H1 (cell line): ENCODE measurements at regions not wholly inside any gene's neighbourhood (a gene's known extent, or its start where the extent isn't known, plus 50 kb on each side); places are given as distances from the start of the nearest gene placed in this dataset.
"Not testable (repeated sequence)": the region's sequence is repeated elsewhere in the genome, so short reads cannot be mapped to it uniquely, and the experiment has no call there.

ENCODE experiments used
- CTCF ChIA-PET: fragments of 300-600 bp; sonication (Branson Sonifier 250); formaldehyde crosslinking; loops from one replicate; lab custom pipeline; 2021; ENCODE audit not compliant: partially characterized antibody; lab: Charles Lee
- POLR2A ChIA-PET: fragments of 300-600 bp; sonication (Branson Sonifier 250); formaldehyde crosslinking; loops from one replicate; lab custom pipeline; 2021; ENCODE audit warnings: inconsistent platforms; ENCODE audit not compliant: partially characterized antibody; lab: Charles Lee
- DNase-seq, 2 experiments: peaks; one replicate each; pipeline versions ENCODE4 v3.0.0 to v3.0.0-alpha.2; 2010 to 2022; ENCODE audit warnings: low spot score in 2 of 2, low read depth in 1 of 2, mixed read lengths in 1 of 2
- FAIRE-seq: peaks from 2 replicates; lab custom pipeline; 2011; peaks lifted over from hg19 to GRCh38; lab: Jason Lieb, UNC
- H2AFZ ChIP-seq: 2 replicates; pipeline ENCODE4 v1.8.1; 2012; ENCODE audit warnings: low read length, inconsistent platforms
- H2AK5ac ChIP-seq: 2 replicates; pipeline ENCODE4 v1.6.1; 2013; ENCODE audit warnings: low read depth, low read length
- H2BK120ac ChIP-seq: replicated peaks from 2 replicates; pipeline ENCODE3; 2013; ENCODE audit warnings: low read depth, low read length, inconsistent platforms
- H2BK12ac ChIP-seq: 2 replicates; pipeline ENCODE4 v1.6.1; 2013; ENCODE audit warnings: low read depth, low read length
- H2BK15ac ChIP-seq: 2 replicates; pipeline ENCODE4 v1.6.1; 2013; ENCODE audit warnings: low read length
- H2BK20ac ChIP-seq: 2 replicates; pipeline ENCODE4 v1.6.1; 2013; ENCODE audit warnings: low read length
- H2BK5ac ChIP-seq: 2 replicates; pipeline ENCODE4 v1.6.1; 2013; ENCODE audit warnings: low read depth, low read length
- H3K14ac ChIP-seq: 2 replicates; pipeline ENCODE4 v1.6.1; 2013; ENCODE audit warnings: inconsistent platforms; ENCODE audit not compliant: insufficient read length
- H3K18ac ChIP-seq: 2 replicates; pipeline ENCODE4 v1.6.1; 2013; ENCODE audit warnings: low read length; ENCODE audit errors: extremely low read depth
- H3K23ac ChIP-seq: 2 replicates; pipeline ENCODE4 v1.6.1; 2013; ENCODE audit warnings: inconsistent platforms; ENCODE audit not compliant: insufficient read length
- H3K23me2 ChIP-seq: 2 replicates; pipeline ENCODE4 v1.6.1; 2013; ENCODE audit warnings: low read depth, low read length
- H3K27ac ChIP-seq: 2 replicates; pipeline ENCODE4 v1.6.1; 2011; ENCODE audit warnings: low read depth, low read length, inconsistent platforms
- H3K27me3 ChIP-seq, 4 experiments: replicated peaks in 1 of 4; 1 replicate in 1 of 4; 2 replicates in 3 of 4; pipeline versions ENCODE4 v1.6.1 to v1.8.1; 2011 to 2013; ENCODE audit warnings: low read length in 3 of 4, mild to moderate bottlenecking in 3 of 4, inconsistent platforms in 2 of 4, mixed read lengths in 2 of 4, moderate library complexity in 1 of 4; ENCODE audit not compliant: control insufficient read depth in 3 of 4, insufficient read depth in 3 of 4; ENCODE audit errors: extremely low read depth in 1 of 4
- H3K36me3 ChIP-seq, 4 experiments: 2 replicates each; pipeline versions ENCODE4 v1.6.1 to v1.8.1; 2011 to 2013; ENCODE audit warnings: mild to moderate bottlenecking in 4 of 4, low read length in 3 of 4, moderate library complexity in 2 of 4, control low read depth in 1 of 4, inconsistent platforms in 1 of 4; ENCODE audit not compliant: insufficient read depth in 4 of 4, control insufficient read depth in 2 of 4
- H3K4ac ChIP-seq: replicated peaks from 2 replicates; pipeline ENCODE3; 2013; ENCODE audit warnings: low read length, low read depth, mixed read lengths, inconsistent platforms; ENCODE audit not compliant: insufficient read length
- H3K4me1 ChIP-seq, 4 experiments: replicated peaks in 1 of 4; 1 replicate in 1 of 4; 2 replicates in 3 of 4; pipeline versions ENCODE4 v1.6.1 to v1.8.1; 2011 to 2013; ENCODE audit warnings: low read length in 3 of 4, inconsistent platforms in 2 of 4, mixed read lengths in 1 of 4; ENCODE audit not compliant: insufficient read depth in 4 of 4, control insufficient read depth in 3 of 4
- H3K4me2 ChIP-seq, 2 experiments: 2 replicates each; pipeline versions ENCODE4 v1.6.1 to v1.8.1; 2011 to 2013; ENCODE audit warnings: low read depth in 2 of 2, low read length in 2 of 2, control low read depth in 1 of 2, inconsistent platforms in 1 of 2, mild to moderate bottlenecking in 1 of 2; ENCODE audit not compliant: insufficient read depth in 1 of 2
- H3K4me3 ChIP-seq, 4 experiments: fragments of 200-600, 300-600 bp in 1 of 4; sonication (generic), shearing (Covaris generic), sonication (Bioruptor Twin) in 1 of 4; 2 replicates each; pipeline versions ENCODE4 v1.5.1 to v1.8.1; 2011 to 2016; ENCODE audit warnings: low read length in 4 of 4, low read depth in 3 of 4, control low read depth in 2 of 4, inconsistent platforms in 2 of 4, mild to moderate bottlenecking in 2 of 4, mixed read lengths in 1 of 4, moderate library complexity in 1 of 4; ENCODE audit not compliant: insufficient read depth in 2 of 4; ENCODE audit errors: extremely low read depth in 1 of 4
- H3K56ac ChIP-seq: replicated peaks from 2 replicates; pipeline ENCODE3; 2013; ENCODE audit warnings: low read depth, mild to moderate bottlenecking, mixed read lengths, low read length, inconsistent platforms; ENCODE audit not compliant: insufficient read length
- H3K79me1 ChIP-seq: 2 replicates; pipeline ENCODE4 v1.6.1; 2013; ENCODE audit warnings: low read depth, low read length, control low read depth
- H3K79me2 ChIP-seq, 2 experiments: 2 replicates each; pipeline versions ENCODE4 v1.6.1 to v1.8.1; 2012 to 2013; ENCODE audit warnings: low read length in 2 of 2, mild to moderate bottlenecking in 2 of 2, inconsistent platforms in 1 of 2; ENCODE audit not compliant: insufficient read depth in 2 of 2, control insufficient read depth in 1 of 2
- H3K9ac ChIP-seq, 4 experiments: replicated peaks in 1 of 4; 1 replicate in 1 of 4; 2 replicates in 3 of 4; pipeline versions ENCODE4 v1.6.1 to v1.8.1; 2011 to 2013; ENCODE audit warnings: low read depth in 3 of 4, low read length in 3 of 4, control low read depth in 2 of 4, mild to moderate bottlenecking in 2 of 4, moderate library complexity in 2 of 4, inconsistent platforms in 1 of 4; ENCODE audit errors: extremely low read depth in 1 of 4
- H3K9me3 ChIP-seq, 2 experiments: 2 replicates each; pipeline versions ENCODE4 v1.6.1 to v1.8.1; 2012 to 2013; ENCODE audit warnings: mild to moderate bottlenecking in 2 of 2, moderate library complexity in 2 of 2, control low read depth in 1 of 2, inconsistent platforms in 1 of 2, low read depth in 1 of 2, low read length in 1 of 2, mixed read lengths in 1 of 2; ENCODE audit not compliant: insufficient read depth in 2 of 2
- H4K20me1 ChIP-seq, 2 experiments: replicated peaks in 1 of 2; 2 replicates each; pipeline versions ENCODE3 to v1.8.1; 2011 to 2013; ENCODE audit warnings: inconsistent platforms in 2 of 2, low read length in 2 of 2, mild to moderate bottlenecking in 1 of 2; ENCODE audit not compliant: insufficient read depth in 2 of 2, control insufficient read depth in 1 of 2
- H4K5ac ChIP-seq: 2 replicates; pipeline ENCODE4 v1.6.1; 2013; ENCODE audit warnings: low read length, low read depth, mixed read lengths, inconsistent platforms; ENCODE audit not compliant: insufficient read length
- H4K8ac ChIP-seq: 2 replicates; pipeline ENCODE4 v1.8.0; 2013; ENCODE audit warnings: mild to moderate bottlenecking, moderate library complexity, low read length, inconsistent platforms; ENCODE audit not compliant: insufficient read depth; ENCODE audit errors: extremely low read depth
- H4K91ac ChIP-seq: replicated peaks from 2 replicates; pipeline ENCODE3; 2013; ENCODE audit warnings: low read length, mixed read lengths, inconsistent platforms; ENCODE audit not compliant: insufficient read length
- WGBS, 2 experiments: shearing (Covaris generic) in 1 of 2; methylation state at CpG; one replicate each; pipeline versions ENCODE4 v1.1.6 to v1.1.7; 2013 to 2015; ENCODE audit warnings: low lambda C conversion rate in 2 of 2, mixed read lengths in 2 of 2, inconsistent platforms in 1 of 2, low coverage in 1 of 2, missing lambda C conversion rate in 1 of 2; ENCODE audit not compliant: insufficient replicate concordance in 2 of 2, insufficient coverage in 1 of 2, insufficient read length in 1 of 2; ENCODE audit errors: extremely low coverage in 1 of 2, missing lambda C conversion rate in 1 of 2; 5-methylcytosine and 5-hydroxymethylcytosine counted together

DNA sequence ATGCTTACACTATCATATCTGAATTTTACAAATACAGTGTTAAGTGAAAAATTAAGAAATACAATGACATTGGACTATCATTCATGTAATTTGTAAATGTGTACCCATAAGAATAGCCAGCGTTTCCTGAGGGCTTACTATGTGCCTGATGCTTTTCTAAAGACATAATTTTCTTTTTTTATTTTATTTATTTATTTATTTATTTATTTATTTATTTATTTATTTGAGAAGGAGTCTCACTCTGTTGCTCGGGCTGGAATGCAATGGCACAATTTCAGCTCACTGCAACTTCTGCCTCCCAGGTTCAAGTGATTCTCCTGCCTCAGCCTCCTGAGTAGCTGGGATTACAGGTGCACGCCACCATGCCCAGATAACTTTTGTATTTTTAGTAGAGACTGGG lies 159.5 kb upstream of the SPANXN4 start:
- H3K4ac ChIP-seq, H4K91ac ChIP-seq, H3K27me3 ChIP-seq, H2AFZ ChIP-seq, H4K8ac ChIP-seq, H2BK20ac ChIP-seq, H3K9ac ChIP-seq, H2BK15ac ChIP-seq, H3K27ac ChIP-seq, H3K79me2 ChIP-seq, H3K23ac ChIP-seq, H2BK120ac ChIP-seq, H3K4me1 ChIP-seq, H3K14ac ChIP-seq, H2BK12ac ChIP-seq, POLR2A ChIA-PET, H3K23me2 ChIP-seq, H2AK5ac ChIP-seq, H3K9me3 ChIP-seq, H3K18ac ChIP-seq, FAIRE-seq, H3K4me2 ChIP-seq, H2BK5ac ChIP-seq, H4K5ac ChIP-seq, H3K36me3 ChIP-seq, H3K56ac ChIP-seq, CTCF ChIA-PET, H3K79me1 ChIP-seq, H4K20me1 ChIP-seq, DNase-seq, H3K4me3 ChIP-seq: not testable (repeated sequence)
- 100% methylated on average over 3 of the region's 3 CpGs; no CpG with 5 or more reads in 1 of the 2 experiments for WGBS, 2 experiments
